ENCODE measurements at regions not wholly inside any gene's neighbourhood (a gene's known extent, or its start where the extent isn't known, plus 50 kb on each side); places are given as distances from the start of the nearest gene placed in this dataset.

- CTCF ChIA-PET, result interaction anchor here (0.6 kb wide), 1 partner anchor 127 kb away, joined by 3 read pairs; no protein-coding TSS in a partner anchor
- H3K27ac Mint-ChIP-seq, result no peak overlapping the region
- ATAC-seq, result no peak
Observed at GRCh38 chr10:44173608-44173894, 211.3 kb downstream of the CXCL12 start.

GRCh38 chr10:44172883-44173607 lies 211.9 kb downstream of the CXCL12 start:
- H3K9me3 Mint-ChIP-seq (ENCODE audit: low read depth), result no peaks in the 10 kb centered on the region
- intact Hi-C loops (cut with DNase I, micrococcal nuclease), result no loop called here
- ChIA-PET CTCF (interaction anchor here (0.6 kb wide), 1 partner anchor 127 kb away, joined by 3 read pairs; no protein-coding TSS in a partner anchor), POLR2A (no interaction called here)
- no peaks in the 10 kb centered on the region for H3K4me1 Mint-ChIP-seq
- DNase-seq, result no peak
- no peak for ATAC-seq
- H3K27me3 Mint-ChIP-seq, result peaks cover 2% of the 10 kb centered on the region
- H3K27ac Mint-ChIP-seq, result no peak overlapping the region
- no peak overlapping the region for H3K4me3 Mint-ChIP-seq
- H3K36me3 Mint-ChIP-seq (ENCODE audit: low read depth), result no peaks in the 10 kb centered on the region

More at GRCh38 chr10:44173608-44173894, 211.3 kb downstream of the CXCL12 start:
- H3K27me3 Mint-ChIP-seq, result peaks cover 2% of the 10 kb centered on the region
- DNase-seq, result no peak
- POLR2A ChIA-PET, result no interaction called here
- H3K9me3 Mint-ChIP-seq (ENCODE audit: low read depth), result no peaks in the 10 kb centered on the region
- intact Hi-C loops (cut with DNase I, micrococcal nuclease), result no loop called here
- H3K4me3 Mint-ChIP-seq, result no peak overlapping the region
- no peaks in the 10 kb centered on the region for H3K36me3 Mint-ChIP-seq (ENCODE audit: low read depth)
- no peaks in the 10 kb centered on the region for H3K4me1 Mint-ChIP-seq

- H3K4me3 Mint-ChIP-seq, result no peak overlapping the region
- no peak overlapping the region for H3K27ac Mint-ChIP-seq
- H3K36me3 Mint-ChIP-seq (ENCODE audit: low read depth), result no peaks in the 10 kb centered on the region
Observed at GRCh38 chr10:44171765-44172164, 213.1 kb downstream of the CXCL12 start.

GRCh38 chr10:44168478-44168877 lies 216.4 kb downstream of the CXCL12 start:
- intact Hi-C loops (cut with DNase I, micrococcal nuclease), result no loop called here
- ATAC-seq, result no peak
- H3K4me3 Mint-ChIP-seq, result no peak overlapping the region
- DNase-seq, result no peak
- CTCF ChIA-PET, result no interaction called here
- H3K36me3 Mint-ChIP-seq (ENCODE audit: low read depth), result no peaks in the 10 kb centered on the region
- POLR2A ChIA-PET, result no interaction called here
- H3K9me3 Mint-ChIP-seq (ENCODE audit: low read depth), result no peaks in the 10 kb centered on the region
- H3K27me3 Mint-ChIP-seq, result peaks cover 5% of the 10 kb centered on the region
- H3K4me1 Mint-ChIP-seq, result no peaks in the 10 kb centered on the region
- H3K27ac Mint-ChIP-seq, result no peak overlapping the region

More at GRCh38 chr10:44171765-44172164, 213.1 kb downstream of the CXCL12 start:
- intact Hi-C loops (cut with DNase I, micrococcal nuclease), result no loop called here
- ChIA-PET CTCF (no interaction called here), POLR2A (no interaction called here)
- Mint-ChIP-seq H3K9me3 (ENCODE audit: low read depth) (no peaks in the 10 kb centered on the region), H3K4me1 (no peaks in the 10 kb centered on the region), H3K27me3 (peaks cover 4% of the 10 kb centered on the region)
- ATAC-seq (no peak), DNase-seq (no peak)

GRCh38 chr10:44167752-44168151 lies 217.1 kb downstream of the CXCL12 start:
- no peak for DNase-seq
- H3K4me3 Mint-ChIP-seq, result no peak overlapping the region
- CTCF ChIA-PET, result no interaction called here
- no peak for ATAC-seq
- POLR2A ChIA-PET, result no interaction called here
- H3K9me3 Mint-ChIP-seq (ENCODE audit: low read depth), result no peaks in the 10 kb centered on the region
- H3K4me1 Mint-ChIP-seq, result no peaks in the 10 kb centered on the region
- peaks cover 5% of the 10 kb centered on the region for H3K27me3 Mint-ChIP-seq
- no peak overlapping the region for H3K27ac Mint-ChIP-seq
- no peaks in the 10 kb centered on the region for H3K36me3 Mint-ChIP-seq (ENCODE audit: low read depth)
- intact Hi-C loops (cut with DNase I, micrococcal nuclease), result no loop called here

GRCh38 chr10:44166441-44166840 lies 218.5 kb downstream of the CXCL12 start:
- H3K9me3 Mint-ChIP-seq (ENCODE audit: low read depth), result no peaks in the 10 kb centered on the region
- H3K4me3 Mint-ChIP-seq, result no peak overlapping the region
- H3K27me3 Mint-ChIP-seq, result peaks cover 5% of the 10 kb centered on the region
- intact Hi-C loops (cut with DNase I, micrococcal nuclease), result no loop called here
- no peak for DNase-seq
- ChIA-PET POLR2A (no interaction called here), CTCF (no interaction called here)
- ATAC-seq, result no peak
- no peaks in the 10 kb centered on the region for H3K4me1 Mint-ChIP-seq
- H3K27ac Mint-ChIP-seq, result no peak overlapping the region
- no peaks in the 10 kb centered on the region for H3K36me3 Mint-ChIP-seq (ENCODE audit: low read depth)

- POLR2A ChIA-PET, result no interaction called here
- DNase-seq, result no peak
- H3K4me3 Mint-ChIP-seq, result no peak overlapping the region
- no peaks in the 10 kb centered on the region for H3K36me3 Mint-ChIP-seq (ENCODE audit: low read depth)
- CTCF ChIA-PET, result no interaction called here
- intact Hi-C loops (cut with DNase I, micrococcal nuclease), result no loop called here
- H3K27me3 Mint-ChIP-seq, result peaks cover 5% of the 10 kb centered on the region
- H3K4me1 Mint-ChIP-seq, result no peaks in the 10 kb centered on the region
- no peak overlapping the region for H3K27ac Mint-ChIP-seq
- no peak for ATAC-seq
- H3K9me3 Mint-ChIP-seq (ENCODE audit: low read depth), result no peaks in the 10 kb centered on the region
Observed at GRCh38 chr10:44164251-44164956, 220.5 kb downstream of the CXCL12 start.

GRCh38 chr10:44161184-44161583 lies 223.7 kb downstream of the CXCL12 start:
- CTCF ChIA-PET, result interaction anchor here (0.6 kb wide), 1 partner anchor 74 kb away, joined by 3 read pairs; no protein-coding TSS in a partner anchor
- no peak overlapping the region for H3K27ac Mint-ChIP-seq

GRCh38 chr10:44157574-44157973 lies 227.3 kb downstream of the CXCL12 start:
- no peaks in the 10 kb centered on the region for H3K9me3 Mint-ChIP-seq (ENCODE audit: low read depth)
- POLR2A ChIA-PET, result no interaction called here

More at GRCh38 chr10:44161184-44161583, 223.7 kb downstream of the CXCL12 start:
- Mint-ChIP-seq H3K9me3 (ENCODE audit: low read depth) (no peaks in the 10 kb centered on the region), H3K4me1 (no peaks in the 10 kb centered on the region), H3K36me3 (ENCODE audit: low read depth) (no peaks in the 10 kb centered on the region), H3K27me3 (peaks cover 2% of the 10 kb centered on the region), H3K4me3 (no peak overlapping the region)
- no peak for DNase-seq
- intact Hi-C loops (cut with DNase I, micrococcal nuclease), result no loop called here
- POLR2A ChIA-PET, result no interaction called here
- no peak for ATAC-seq

GRCh38 chr10:44154956-44155355 lies 229.9 kb downstream of the CXCL12 start:
- intact Hi-C loops (cut with DNase I, micrococcal nuclease), result no loop called here
- DNase-seq, result no peak
- no peaks in the 10 kb centered on the region for H3K4me1 Mint-ChIP-seq
- no peak overlapping the region for H3K27ac Mint-ChIP-seq
- peaks cover 5% of the 10 kb centered on the region for H3K27me3 Mint-ChIP-seq
- no peak overlapping the region for H3K4me3 Mint-ChIP-seq
- ChIA-PET POLR2A (no interaction called here), CTCF (no interaction called here)
- ATAC-seq, result no peak
- H3K9me3 Mint-ChIP-seq (ENCODE audit: low read depth), result peaks cover 7% of the 10 kb centered on the region
- H3K36me3 Mint-ChIP-seq (ENCODE audit: low read depth), result no peaks in the 10 kb centered on the region

More at GRCh38 chr10:44157574-44157973, 227.3 kb downstream of the CXCL12 start:
- DNase-seq (no peak), ATAC-seq (no peak)
- CTCF ChIA-PET, result no interaction called here
- Mint-ChIP-seq H3K27ac (no peak overlapping the region), H3K4me3 (no peak overlapping the region), H3K27me3 (no peaks in the 10 kb centered on the region), H3K36me3 (ENCODE audit: low read depth) (no peaks in the 10 kb centered on the region), H3K4me1 (no peaks in the 10 kb centered on the region)
- intact Hi-C loops (cut with DNase I, micrococcal nuclease), result no loop called here

- Mint-ChIP-seq H3K27me3 (peaks cover 5% of the 10 kb centered on the region), H3K27ac (no peak overlapping the region), H3K9me3 (ENCODE audit: low read depth) (peaks cover 12% of the 10 kb centered on the region), H3K4me1 (no peaks in the 10 kb centered on the region), H3K4me3 (no peak overlapping the region), H3K36me3 (ENCODE audit: low read depth) (no peaks in the 10 kb centered on the region)
- ChIA-PET CTCF (no interaction called here), POLR2A (no interaction called here)
- intact Hi-C loops (cut with DNase I, micrococcal nuclease), result no loop called here
- ATAC-seq (no peak), DNase-seq (no peak)
Observed at GRCh38 chr10:44153918-44154670, 230.8 kb downstream of the CXCL12 start.

- ATAC-seq (no peak), DNase-seq (no peak)
- H3K27me3 Mint-ChIP-seq, result no peaks in the 10 kb centered on the region
- H3K36me3 Mint-ChIP-seq (ENCODE audit: low read depth), result no peaks in the 10 kb centered on the region
- H3K4me3 Mint-ChIP-seq, result no peak overlapping the region
- intact Hi-C loops (cut with DNase I, micrococcal nuclease), result no loop called here
- ChIA-PET CTCF (no interaction called here), POLR2A (no interaction called here)
- H3K4me1 Mint-ChIP-seq, result no peaks in the 10 kb centered on the region
- H3K9me3 Mint-ChIP-seq (ENCODE audit: low read depth), result peaks cover 5% of the 10 kb centered on the region
- H3K27ac Mint-ChIP-seq, result no peak overlapping the region
Observed at GRCh38 chr10:44143556-44143955, 241.3 kb downstream of the CXCL12 start.

Data from activated CD4-positive, alpha-beta T cell treated with anti-CD3 and anti-CD28 coated beads for 36 hours (primary cell).